NB4 (cell line): ENCODE measurements at regions not wholly inside any gene's neighbourhood (a gene's known extent, or its start where the extent isn't known, plus 50 kb on each side); places are given as distances from the start of the nearest gene placed in this dataset.

Source experiments
- DNase-seq: peaks from one replicate; pipeline ENCODE4 v3.0.0; 2010; ENCODE audit warnings: low read depth
- H3K4me3 ChIP-seq: one replicate; pipeline ENCODE4 v1.5.1; 2011; ENCODE audit warnings: mild to moderate bottlenecking, low read depth, low read length, moderate library complexity
- MYC ChIP-seq: IDR thresholded peaks from 2 replicates; pipeline ENCODE4 v1.6.1; 2011; ENCODE audit warnings: low read depth, low read length
- POLR2A ChIP-seq: IDR thresholded peaks from 2 replicates; pipeline ENCODE4 v1.6.1; 2011; ENCODE audit warnings: mild to moderate bottlenecking; ENCODE audit not compliant: insufficient read length; ENCODE audit errors: extremely low read depth
- TF ChIP-seq, protein P1 (sequence below): IDR thresholded peaks from 2 replicates; pipeline ENCODE4 v1.6.1; 2011; ENCODE audit warnings: low read depth, low read length
- TF ChIP-seq, protein P2 (sequence below): IDR thresholded peaks from one replicate; pipeline ENCODE4 v1.5.1; 2012; ENCODE audit warnings: low read depth, low read length

DNA sequence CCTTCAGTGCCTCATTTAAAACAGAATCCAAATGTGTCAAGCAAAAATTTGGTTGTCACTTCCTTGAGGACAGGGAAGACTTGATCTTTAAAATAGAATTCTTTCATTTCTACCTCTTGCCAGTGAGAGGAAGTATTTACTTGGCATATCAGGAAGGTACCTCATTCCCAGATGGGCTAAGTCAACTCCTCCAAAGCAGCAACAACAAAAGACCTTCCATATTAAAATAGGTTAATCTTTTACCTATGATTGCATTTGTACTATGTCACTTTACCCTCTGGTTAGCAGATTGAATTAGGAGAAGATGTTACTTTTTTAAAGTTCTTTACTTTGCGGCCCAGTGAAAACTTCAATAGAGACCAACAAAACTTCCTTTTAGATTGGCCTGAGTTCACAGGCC is 462.1 kb upstream of the ADAMTS9 start:
- no peak for DNase-seq
- TF ChIP-seq, protein P1, sequence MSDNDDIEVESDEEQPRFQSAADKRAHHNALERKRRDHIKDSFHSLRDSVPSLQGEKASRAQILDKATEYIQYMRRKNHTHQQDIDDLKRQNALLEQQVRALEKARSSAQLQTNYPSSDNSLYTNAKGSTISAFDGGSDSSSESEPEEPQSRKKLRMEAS = no peak
- TF ChIP-seq POLR2A = no peak
- no peak for TF ChIP-seq MYC
- TF ChIP-seq, protein P2, sequence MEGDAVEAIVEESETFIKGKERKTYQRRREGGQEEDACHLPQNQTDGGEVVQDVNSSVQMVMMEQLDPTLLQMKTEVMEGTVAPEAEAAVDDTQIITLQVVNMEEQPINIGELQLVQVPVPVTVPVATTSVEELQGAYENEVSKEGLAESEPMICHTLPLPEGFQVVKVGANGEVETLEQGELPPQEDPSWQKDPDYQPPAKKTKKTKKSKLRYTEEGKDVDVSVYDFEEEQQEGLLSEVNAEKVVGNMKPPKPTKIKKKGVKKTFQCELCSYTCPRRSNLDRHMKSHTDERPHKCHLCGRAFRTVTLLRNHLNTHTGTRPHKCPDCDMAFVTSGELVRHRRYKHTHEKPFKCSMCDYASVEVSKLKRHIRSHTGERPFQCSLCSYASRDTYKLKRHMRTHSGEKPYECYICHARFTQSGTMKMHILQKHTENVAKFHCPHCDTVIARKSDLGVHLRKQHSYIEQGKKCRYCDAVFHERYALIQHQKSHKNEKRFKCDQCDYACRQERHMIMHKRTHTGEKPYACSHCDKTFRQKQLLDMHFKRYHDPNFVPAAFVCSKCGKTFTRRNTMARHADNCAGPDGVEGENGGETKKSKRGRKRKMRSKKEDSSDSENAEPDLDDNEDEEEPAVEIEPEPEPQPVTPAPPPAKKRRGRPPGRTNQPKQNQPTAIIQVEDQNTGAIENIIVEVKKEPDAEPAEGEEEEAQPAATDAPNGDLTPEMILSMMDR = no peak
- no peak overlapping the region for H3K4me3 ChIP-seq

DNA sequence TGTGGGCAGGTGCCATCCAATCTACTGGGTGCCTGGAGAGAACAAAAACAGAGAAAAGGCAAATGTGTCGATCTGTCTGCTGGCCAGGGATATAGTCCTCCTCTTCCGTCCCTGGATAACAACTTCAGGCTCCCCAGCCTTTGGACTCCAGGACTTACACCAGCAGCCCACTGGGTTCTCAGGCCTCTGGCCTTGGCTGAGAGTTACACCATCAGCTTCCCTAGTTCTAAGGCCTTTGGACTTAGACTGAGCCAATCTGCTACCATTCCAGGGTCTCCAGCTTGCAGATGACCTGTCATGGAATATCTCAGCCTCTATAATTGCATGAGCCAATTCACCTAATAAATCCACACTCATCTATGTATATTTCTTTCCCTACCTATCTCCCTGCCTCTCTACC is 460.9 kb upstream of the ADAMTS9 start:
- H3K4me3 ChIP-seq = no peak overlapping the region
- no peak for DNase-seq
- TF ChIP-seq MYC (no peak), POLR2A (no peak)
- TF ChIP-seq, protein P1 = no peak
- TF ChIP-seq, protein P2 = no peak

DNA sequence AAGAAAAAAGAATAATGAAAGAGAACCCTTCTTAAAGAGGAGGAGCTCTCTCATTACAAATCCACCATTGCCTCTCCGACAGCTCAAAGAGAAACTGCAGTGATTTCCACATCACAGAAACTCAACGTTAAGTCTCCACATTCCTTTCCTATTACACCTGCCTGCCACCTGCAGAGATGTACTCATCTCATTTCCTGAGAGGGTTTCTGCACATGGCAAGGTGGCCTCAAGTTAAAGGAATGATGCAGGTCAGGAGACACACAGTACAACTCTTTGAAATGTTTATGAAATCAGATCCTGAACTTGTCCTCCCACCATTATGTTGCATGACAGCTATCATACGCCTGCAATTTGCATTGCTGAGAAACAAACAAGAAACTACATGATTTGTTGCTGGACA is 458.4 kb upstream of the ADAMTS9 start:
- TF ChIP-seq MYC = no peak
- TF ChIP-seq, protein P2 = no peak
- TF ChIP-seq, protein P1 = no peak
- TF ChIP-seq POLR2A = no peak
- DNase-seq = no peak
- no peak overlapping the region for H3K4me3 ChIP-seq

DNA sequence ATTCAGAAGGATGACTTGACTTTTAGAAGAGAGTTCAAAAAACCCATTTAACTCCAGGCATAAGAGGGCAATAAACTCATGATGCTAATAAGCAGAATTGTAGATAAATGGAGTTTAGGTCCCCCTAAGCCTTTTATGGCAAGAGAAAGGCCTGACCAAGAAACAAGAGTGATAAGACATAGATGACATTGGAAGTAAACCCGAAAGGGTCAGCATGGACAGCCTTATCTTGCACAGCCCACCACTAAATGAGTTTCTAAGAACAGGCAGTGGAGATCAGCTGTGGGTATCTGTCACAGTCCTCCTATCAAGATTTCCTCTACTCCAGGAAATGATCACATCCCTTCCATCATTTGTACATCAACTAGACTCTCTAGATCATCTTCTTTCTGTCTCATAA is 457.9 kb upstream of the ADAMTS9 start:
- no peak overlapping the region for H3K4me3 ChIP-seq
- no peak for TF ChIP-seq MYC
- TF ChIP-seq, protein P1 = no peak
- TF ChIP-seq POLR2A = no peak
- TF ChIP-seq, protein P2 = no peak
- DNase-seq = no peak

DNA sequence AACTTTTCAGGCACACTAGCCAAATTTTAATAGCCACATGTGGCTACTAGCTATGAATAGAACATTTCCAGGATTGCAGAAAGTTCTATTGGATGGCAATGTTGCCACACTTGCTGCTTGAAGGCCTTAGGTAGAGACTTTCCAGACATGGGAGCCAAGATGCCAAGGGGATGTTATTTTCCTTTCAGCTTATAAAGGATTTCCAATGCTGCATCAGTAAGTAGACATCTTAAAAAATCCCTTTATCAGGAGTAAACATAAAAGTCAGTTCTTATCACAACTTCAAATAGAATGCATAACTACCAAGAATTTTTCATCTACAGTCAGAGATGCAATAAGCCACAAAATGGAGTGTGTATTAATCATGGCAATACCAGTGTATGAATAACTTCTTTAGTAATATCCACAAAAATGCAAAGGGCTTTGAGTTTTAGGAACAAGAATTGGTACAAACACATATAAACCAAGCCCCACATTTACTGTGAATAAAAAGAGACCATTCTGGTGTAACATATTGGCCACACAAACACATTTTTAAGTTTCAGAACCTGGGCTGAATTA is 457.1 kb upstream of the ADAMTS9 start:
- TF ChIP-seq, protein P2 = no peak
- TF ChIP-seq POLR2A = no peak
- TF ChIP-seq, protein P1 = no peak
- TF ChIP-seq MYC = no peak
- no peak for DNase-seq
- no peak overlapping the region for H3K4me3 ChIP-seq

DNA sequence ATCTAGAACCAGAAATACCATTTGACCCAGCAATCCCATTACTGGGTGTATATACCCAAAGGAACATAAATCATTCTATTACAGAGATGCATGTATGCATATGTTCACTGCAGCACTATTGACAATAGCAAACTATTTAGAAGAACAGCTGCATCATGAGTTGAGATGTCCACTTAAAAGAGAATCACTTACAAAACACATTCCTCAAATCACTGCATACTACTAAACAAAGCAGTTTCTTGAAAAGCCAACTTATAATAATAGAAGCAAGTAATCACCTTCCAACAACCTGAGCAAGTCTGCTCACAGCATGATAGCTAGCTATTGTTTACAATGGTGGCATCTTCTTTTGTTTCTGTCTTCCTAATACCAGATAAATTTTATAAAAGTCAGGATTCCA is 454.7 kb upstream of the ADAMTS9 start:
- no peak for TF ChIP-seq MYC
- TF ChIP-seq POLR2A = no peak
- TF ChIP-seq, protein P1 = no peak
- TF ChIP-seq, protein P2 = no peak
- H3K4me3 ChIP-seq = no peak overlapping the region
- no peak for DNase-seq
